GM12864 (cell line): ENCODE measurements at regions not wholly inside any gene's neighbourhood (a gene's known extent, or its start where the extent isn't known, plus 50 kb on each side); places are given as distances from the start of the nearest gene placed in this dataset.

ENCODE experiments used
- DNase-seq: peaks from one replicate; pipeline ENCODE4 v3.0.0-alpha.2; 2011; ENCODE audit warnings: low read depth
- H3K4me3 ChIP-seq: 2 replicates; pipeline ENCODE4 v1.5.1; 2011; ENCODE audit warnings: mild to moderate bottlenecking, low read depth, low read length, control low read depth
- TF ChIP-seq, protein P1 (sequence below): IDR thresholded peaks from 2 replicates; pipeline ENCODE4 v1.5.1; 2011; ENCODE audit warnings: low read depth, mild to moderate bottlenecking, moderate library complexity, low read length, control low read depth, inconsistent platforms; ENCODE audit errors: missing control alignments

DNA sequence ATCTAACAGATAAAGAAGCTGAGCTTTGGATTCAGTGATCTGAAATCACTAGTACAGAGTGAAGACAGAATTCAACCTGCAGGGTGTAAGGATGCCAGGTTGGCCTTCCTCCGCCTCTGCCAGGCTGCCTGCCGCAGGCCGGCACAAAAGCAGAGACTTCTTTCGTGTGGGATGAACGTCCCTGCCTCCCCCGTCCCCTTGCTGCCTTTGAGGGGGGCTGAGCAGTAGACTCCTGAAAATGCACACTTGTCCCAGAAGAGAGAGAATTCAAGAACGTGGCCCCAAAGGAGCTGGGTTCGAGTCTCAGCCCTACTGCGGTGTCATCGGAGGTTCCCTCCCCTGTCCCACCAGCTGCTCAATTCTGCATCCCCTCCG is 154.3 kb downstream of the BCL11B start:
- no peak for DNase-seq
- H3K4me3 ChIP-seq: no peak overlapping the region
- TF ChIP-seq, protein P1, sequence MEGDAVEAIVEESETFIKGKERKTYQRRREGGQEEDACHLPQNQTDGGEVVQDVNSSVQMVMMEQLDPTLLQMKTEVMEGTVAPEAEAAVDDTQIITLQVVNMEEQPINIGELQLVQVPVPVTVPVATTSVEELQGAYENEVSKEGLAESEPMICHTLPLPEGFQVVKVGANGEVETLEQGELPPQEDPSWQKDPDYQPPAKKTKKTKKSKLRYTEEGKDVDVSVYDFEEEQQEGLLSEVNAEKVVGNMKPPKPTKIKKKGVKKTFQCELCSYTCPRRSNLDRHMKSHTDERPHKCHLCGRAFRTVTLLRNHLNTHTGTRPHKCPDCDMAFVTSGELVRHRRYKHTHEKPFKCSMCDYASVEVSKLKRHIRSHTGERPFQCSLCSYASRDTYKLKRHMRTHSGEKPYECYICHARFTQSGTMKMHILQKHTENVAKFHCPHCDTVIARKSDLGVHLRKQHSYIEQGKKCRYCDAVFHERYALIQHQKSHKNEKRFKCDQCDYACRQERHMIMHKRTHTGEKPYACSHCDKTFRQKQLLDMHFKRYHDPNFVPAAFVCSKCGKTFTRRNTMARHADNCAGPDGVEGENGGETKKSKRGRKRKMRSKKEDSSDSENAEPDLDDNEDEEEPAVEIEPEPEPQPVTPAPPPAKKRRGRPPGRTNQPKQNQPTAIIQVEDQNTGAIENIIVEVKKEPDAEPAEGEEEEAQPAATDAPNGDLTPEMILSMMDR: no peak

DNA sequence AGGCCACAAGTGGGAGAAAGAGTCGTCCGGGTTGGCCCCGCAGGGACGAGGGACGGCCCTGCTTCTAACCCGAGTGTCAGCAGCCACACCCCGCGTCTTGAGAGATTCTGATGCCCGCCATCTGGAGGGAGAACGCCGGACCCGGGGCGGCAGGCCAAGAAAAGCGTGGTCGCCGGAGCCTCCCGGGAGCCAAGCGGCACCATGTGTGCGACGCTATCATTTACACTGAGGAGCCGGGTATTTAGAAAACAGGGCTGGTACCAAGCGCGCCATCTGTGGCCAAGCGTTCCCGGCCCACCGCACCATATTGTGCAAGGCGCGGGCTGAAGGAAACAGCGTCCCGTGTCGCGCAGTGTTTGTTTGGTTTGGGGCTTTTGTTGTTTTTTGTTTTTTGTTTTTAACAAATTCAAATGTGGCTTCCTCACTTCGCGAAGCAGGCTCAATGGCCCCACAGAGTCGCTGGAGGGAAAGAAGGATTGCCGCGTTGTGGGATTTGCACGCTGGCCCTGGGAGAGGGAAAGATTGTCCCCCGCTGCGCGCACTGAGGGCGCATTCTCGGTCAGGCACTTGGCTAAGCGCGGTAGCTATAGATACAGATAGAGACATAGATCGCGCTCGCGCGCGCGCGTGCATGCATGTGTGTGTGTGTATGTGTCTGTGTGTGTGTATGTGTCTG is 153.8 kb downstream of the BCL11B start:
- H3K4me3 ChIP-seq: no peak overlapping the region
- no peak for DNase-seq

DNA sequence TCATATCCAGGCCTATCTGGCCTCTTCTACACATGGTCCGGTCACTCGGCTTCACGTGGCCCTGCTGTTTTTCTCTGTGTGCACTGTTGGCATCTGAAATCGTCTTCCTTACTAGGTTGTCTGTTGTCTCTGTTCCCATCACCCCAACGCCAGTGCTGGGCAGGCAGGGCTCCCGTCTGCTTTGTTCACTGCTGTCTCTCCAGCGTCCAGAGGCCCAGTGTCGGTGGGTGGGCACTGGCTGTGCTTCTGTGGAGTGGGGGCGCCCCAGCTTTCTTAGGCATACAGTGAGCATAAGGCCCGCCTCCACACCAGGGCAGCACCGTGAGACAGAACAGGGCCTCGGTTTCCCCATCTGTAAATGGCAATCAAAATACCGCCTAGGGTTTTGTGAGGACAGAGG is 153.1 kb downstream of the BCL11B start:
- H3K4me3 ChIP-seq: no peak overlapping the region
- no peak for DNase-seq
- TF ChIP-seq, protein P1: no peak

More for the DNA sequence above, 153.8 kb downstream of the BCL11B start:
- TF ChIP-seq, protein P1: no peak
